NCI-H2171 treated with DMSO at 0.1 percent for 48 hours (cell line): ENCODE measurements at regions not wholly inside any gene's neighbourhood (a gene's known extent, or its start where the extent isn't known, plus 50 kb on each side); places are given as distances from the start of the nearest gene placed in this dataset.

Experiments
- DNase-seq: peaks from one replicate; lab custom pipeline; 2025; lab: John Stamatoyannopoulos, UW

DNA sequence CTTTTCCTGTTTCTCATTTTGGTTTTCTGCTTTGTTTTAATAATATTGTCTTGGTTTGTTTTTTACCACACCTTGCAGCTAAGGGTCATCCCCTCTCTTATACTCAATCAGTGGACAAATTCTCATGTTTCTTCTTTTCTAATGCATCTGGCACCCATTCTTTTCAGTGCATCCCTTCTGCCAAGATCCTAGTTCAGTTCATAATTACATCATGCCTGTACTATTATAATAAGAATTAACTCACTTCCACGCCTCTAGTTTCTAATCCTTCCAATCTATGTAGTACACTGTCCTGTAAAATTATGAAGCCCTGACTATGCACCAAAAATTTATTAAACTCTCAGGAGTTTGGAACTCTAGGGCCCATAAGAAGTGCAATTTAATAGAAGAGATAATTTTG, 126.1 kb downstream of the FAT4 start:
- no peak for DNase-seq

DNA sequence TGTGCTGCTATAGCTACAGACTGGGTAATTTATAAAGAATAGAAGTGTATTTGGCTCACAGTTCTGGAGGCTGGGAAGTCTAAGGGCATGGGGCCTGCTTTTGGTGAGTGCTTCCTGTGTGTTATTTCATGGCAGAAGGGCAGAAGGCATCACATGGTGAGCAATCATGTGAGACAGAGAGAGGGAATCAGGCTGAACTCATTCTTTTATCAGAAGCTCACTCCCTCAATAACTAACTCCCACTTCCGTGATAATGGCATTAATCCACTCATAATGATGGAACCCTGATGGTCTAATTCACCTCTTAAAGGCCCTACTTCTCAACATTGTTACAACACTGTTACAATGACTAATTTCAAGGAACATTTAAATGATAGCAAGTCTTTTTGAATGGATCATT, 129.4 kb downstream of the FAT4 start:
- DNase-seq = peak; percentile 4

DNA sequence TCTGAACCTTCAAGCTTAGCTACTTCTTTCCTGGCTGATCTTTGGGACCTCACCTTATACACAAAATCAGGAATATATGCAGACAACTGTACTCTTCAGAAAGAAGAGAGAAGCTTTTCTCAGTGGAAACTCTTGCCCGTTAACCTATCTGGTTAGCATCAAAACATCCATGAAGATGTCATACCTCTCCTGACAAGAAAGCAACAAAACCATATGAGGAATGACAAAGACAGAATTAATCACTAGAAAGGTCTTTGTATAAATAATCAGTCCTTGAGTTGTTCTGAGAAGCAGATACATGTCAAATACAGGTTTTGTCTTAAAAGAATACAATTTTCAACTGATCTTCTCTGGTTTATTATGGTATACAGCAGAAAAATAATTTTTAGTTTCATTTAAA, 130.8 kb downstream of the FAT4 start:
- DNase-seq = no peak

DNA sequence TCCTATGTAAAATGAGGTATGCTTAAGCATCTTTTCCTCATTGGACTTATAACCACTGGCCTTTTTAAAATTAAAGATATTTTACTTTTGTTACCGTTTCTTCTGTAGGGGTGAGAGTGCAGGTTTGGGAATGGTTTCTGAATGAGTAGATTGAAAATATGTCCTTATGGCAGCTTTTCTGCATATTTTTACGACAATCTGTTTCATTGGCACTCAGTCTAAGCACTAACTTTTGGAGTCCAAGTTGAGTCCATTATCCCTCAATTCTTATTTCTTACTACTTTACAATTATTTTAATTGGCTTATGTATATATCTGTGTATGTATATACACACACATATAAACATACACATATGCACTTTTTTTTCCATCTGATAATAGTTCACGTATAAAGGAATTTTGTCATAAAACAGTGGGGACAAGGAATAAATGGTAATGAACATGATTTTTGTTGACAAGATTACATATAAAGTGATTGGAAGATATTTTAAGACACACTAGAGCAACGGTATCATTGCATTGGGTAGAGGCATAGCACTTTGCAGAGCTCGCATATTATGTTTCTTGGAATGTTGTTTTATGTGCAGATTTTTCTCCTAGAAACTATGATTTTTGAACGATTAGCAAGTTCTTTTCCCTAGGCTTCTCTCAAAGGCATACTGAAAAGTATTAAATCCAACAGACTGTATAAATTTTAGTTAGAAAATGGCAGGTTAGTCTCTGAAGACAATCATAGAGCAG, 133.0 kb downstream of the FAT4 start:
- DNase-seq = peak; percentile 4

DNA sequence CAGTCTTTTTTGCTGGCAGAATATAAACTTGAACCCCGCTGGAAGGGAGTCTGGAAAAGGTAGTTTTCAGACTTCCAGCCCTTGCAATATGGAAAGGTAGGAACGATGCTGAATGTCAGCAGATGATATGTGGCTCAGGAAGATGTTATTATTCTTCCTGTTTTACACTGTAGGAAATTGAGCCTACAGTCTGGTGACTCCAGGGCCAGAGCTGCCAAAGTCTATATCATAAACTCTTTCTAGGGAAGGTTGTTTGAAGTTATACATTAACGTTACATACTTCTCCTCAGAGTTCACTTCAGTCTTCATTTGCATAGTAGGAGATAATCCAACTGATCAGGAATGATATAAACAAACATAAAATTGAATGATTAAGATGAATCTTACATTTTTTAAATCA, 141.3 kb downstream of the FAT4 start:
- no peak for DNase-seq

DNA sequence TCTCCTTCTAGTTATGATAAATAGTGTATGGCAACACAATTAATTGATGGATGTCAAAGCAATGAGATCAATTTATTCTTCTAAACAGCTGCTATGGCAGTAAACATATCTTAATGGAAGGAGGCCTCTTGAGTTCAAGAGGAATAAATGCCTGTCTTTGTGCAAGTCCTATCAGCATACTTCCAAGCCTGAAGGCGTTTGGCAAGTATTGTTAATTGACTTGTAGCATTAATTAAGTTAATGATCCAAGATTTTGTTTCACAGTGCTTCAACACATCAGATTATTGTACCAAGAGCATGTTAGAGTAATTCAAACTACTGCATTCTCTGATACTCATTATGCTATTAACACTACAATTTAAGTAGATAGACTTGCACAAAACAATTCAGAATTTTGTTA, 144.8 kb downstream of the FAT4 start:
- DNase-seq = no peak

DNA sequence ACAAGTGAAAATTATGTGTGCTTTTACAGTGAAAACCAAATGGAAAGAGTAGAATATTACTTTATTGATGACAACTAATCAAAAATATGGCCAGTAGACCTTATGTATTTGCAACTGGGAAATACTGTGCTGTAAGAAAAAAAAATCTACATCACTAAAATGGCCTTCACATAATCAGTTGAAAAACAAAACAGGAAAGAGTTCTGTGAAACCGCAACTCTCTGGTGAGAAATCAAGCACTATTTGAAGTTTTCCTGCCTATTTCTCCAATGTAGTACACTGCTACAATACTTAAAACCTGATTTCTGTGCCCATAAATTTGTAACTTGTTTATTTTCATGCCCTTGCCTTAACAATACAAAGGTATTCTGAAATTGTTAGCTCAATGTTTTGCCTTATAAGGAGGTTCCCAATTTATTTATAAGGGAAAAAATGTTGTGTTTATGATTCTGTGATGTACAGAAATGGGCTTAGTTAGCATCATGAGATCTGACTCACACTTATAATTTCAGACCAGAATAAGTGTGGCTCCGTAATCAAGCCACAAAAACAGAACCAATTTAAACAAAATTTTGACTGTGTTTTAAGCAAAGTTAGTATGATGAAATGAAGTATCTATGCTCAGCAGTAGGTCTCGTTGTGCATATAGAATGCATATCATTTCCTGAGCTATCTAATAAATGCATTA, 147.1 kb downstream of the FAT4 start:
- DNase-seq = no peak

DNA sequence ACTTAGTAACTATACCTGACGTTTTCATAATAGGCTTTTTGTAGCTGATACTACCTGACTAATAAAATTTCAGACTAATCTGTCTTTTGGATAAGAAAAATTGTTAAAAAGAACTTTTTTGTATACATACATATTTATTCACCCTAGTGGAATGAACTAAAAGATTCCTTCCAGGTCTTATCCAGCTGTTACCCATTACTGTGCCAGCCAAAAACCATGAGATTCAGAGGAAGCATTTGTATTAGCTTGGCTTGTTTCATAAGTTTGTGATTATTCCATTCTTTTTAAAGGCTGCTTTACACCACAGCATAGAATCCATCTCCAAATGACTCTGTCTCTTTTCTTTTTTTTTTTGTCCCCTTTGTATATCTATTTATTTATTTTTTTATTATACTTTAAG, 149.4 kb downstream of the FAT4 start:
- no peak for DNase-seq

DNA sequence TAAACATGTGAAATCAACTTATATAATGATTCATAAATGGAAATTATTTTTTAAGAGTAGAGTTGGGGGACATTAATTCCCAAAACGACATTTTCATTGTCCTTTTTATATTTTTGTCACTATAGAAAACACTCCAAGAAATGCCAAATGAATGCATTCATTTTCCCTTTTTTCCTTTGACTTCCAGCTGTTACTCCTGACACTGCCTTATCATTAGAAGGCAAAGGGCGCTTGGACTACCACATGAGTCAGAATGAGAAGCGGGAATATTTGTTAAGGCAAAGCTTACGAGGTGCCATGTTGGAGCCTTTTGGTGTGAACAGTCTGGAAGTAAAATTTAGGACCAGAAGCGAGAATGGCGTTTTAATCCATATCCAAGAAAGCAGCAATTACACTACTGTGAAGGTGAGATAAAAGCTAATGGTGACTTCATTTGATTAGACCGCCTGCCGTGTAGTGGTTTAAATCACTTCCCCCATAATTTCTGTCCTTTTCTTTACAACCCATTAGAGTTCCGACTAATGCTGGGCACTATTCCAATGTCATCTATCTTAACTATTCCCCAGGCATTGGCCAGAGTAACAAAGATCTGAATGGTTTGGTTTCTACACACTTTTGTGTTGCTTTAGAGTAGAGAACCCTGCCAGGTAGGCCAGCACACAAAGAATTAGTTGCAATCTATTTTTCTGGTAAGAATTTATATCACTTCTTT, 166.7 kb downstream of the FAT4 start:
- DNase-seq = no peak

DNA sequence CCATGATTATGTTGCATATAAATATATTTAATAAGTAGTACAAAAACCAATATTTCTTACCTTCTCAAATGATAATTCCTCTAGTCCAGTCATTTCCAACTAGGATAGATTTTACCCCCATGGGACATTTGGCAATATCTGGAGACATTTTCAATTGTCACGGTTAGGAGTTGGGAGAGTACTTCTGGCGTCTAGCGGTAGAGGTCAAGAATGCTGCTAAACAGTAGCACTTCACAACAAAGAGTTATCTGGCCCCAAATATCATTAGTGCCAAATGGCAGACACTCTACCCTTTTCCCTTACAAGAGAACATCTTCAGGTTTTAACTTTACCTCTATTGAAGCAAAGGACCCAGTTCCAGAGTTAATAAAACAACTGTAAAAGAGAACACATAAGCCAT, 168.1 kb downstream of the FAT4 start:
- DNase-seq = no peak

DNA sequence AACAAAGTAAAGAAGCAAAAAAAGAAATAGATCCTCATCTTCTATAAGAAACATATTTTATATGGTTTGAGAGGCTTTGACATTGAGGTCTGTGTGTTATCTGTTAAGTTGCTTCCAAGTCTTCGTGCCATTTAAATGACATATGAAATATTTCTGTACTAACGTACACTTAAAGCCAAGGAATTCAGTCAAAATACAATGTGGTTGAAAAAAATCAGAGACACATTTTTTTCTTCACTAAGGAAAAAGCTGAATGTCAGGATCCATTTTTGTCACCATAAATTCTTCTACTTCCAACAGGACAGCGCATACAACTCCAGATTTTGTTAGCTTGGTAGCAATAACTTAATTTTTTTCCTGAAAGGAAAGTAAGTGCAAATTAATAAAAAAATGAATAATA, 168.5 kb downstream of the FAT4 start:
- DNase-seq = no peak

DNA sequence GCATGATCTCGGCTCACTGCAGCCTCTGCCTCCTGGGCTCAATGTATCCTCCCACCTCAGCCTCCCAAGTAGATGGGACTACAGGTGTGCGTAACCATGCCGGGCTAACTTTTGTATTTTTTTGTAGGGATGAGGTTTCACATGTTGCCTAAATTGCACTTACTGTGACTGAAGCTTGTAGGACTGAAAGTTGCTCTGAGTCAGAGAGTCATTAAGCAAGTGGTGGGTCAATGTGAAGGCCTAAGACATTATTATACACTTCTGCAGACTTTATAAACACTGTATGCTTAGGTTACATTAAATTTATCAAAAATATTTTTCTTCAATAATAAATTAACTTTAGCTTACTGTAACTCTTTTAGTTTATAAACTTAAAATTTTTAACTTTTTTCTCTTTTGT, 170.2 kb downstream of the FAT4 start:
- no peak for DNase-seq

DNA sequence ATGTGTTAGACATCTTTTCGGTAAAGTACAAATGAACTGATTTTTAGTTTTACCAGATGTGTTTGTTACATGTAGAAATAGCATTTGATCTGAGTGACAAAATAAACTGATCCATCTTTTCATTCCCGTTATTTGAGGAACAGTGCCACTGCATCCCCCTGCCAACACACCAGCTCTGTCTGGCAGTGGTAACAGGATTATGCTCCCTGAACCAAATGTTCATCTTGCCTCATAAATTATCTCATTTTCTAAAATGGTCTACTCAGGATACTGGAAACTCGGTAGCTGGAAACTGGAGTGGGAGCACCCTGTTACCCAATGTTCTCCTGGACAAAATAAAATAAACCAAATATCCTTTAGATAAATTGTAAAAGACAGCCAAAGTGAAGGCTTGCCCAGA, 171.6 kb downstream of the FAT4 start:
- no peak for DNase-seq

DNA sequence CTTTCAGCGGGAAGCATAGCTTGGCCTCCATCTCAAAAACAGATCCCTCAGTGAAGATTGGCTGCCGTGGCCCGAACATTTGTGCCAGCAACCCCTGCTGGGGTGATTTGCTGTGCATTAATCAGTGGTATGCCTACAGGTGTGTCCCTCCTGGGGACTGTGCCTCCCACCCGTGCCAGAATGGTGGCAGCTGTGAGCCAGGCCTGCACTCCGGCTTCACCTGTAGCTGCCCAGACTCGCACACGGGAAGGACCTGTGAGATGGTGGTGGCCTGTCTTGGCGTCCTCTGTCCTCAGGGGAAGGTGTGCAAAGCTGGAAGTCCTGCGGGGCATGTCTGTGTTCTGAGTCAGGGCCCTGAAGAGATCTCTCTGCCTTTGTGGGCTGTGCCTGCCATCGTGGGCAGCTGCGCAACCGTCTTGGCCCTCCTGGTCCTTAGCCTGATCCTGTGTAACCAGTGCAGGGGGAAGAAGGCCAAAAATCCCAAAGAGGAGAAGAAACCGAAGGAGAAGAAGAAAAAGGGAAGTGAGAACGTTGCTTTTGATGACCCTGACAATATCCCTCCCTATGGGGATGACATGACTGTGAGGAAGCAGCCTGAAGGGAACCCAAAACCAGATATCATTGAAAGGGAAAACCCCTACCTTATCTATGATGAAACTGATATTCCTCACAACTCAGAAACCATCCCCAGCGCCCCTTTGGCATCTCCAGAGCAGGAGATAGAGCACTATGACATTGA, 175.4 kb downstream of the FAT4 start:
- no peak for DNase-seq

DNA sequence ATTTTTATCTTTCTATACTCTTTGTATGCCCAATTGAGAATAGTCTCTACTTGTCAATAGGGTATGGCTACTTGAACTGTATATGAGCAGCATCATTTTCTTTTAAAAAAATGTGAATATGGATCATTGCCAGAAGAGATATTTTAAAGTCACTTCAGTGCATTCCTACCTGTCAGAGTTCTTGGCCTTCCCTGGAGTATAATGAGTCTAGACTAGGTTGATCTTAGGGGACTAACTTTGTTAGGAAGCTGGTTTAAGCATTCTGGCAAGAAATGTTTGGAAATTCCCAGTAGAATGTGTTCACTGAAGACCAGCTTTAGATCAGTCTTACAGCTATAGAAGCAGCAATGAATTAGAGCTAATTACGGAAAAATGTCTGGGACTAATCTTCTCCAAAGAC, 178.2 kb downstream of the FAT4 start:
- DNase-seq = no peak

DNA sequence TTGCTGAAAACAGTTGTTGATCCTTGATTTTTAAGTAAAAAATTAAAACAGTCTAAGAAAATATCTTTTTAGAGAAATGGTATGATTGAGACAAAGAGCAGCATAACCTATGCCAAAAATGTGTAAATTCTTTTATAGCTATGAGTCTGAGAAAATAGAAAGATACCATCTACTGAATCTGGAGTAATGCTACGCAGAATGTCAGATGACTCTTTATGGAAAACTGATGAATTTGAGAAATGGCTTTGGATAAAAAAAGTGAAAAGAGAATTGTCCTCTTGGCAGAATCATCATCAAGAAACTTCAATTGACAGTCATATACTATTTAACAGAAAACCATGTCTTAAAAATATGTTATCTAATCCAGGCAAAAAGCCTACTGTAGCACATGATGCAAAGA, 183.1 kb downstream of the FAT4 start:
- no peak for DNase-seq

DNA sequence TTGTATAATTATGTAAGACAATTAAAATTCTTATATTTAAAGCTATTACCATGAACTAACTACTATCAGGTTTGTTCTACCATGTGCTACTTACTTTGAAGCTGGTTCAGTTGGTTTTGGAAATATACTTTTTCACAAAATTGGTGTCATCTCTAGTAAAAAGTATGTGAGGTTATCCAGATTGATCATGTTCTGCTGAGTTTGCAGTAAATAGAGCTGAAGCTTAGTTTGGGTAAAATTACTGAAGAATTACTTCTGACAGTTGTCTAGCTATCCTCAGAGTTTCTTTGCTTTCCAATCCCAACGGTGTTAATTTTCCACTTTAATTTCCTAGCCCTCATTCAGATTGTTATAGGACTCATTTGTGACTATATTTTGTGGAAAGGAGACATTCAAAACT, 184.2 kb downstream of the FAT4 start:
- no peak for DNase-seq

DNA sequence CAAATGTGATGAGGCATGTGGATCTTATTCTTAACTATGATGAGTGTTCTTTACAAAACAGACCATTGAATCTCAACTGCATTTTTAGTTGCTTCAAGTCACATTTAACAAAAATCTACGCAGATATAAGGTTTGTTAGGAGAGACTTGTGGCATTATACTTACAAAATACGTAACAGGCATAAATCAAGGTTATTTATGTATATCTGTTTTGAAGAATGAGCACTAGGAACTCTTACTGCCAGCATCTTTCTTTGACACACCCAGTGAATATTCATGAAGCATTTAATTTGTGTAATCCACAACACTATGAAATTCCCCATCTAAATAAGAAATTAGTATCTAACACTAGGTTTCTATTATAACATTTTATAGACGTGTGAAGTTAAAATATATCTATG, 186.3 kb downstream of the FAT4 start:
- DNase-seq = no peak

DNA sequence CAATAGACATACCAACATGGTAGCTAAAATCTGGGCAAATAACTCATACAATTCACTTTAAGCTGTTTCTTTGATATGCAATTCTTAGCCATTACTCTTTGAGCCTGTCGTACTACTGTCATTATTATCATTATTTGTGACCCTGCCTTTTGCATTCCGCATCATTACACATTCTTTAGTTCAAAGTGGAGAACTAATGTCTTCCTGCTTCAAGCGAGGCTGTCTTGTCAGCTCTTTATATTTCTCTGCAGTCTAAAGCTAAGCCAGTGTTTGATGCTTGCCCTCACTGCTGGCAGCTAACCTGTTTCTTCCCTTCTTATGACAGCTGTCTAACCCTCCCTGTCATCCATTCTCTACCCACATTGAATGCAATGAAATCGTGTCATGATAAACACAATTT, 186.8 kb downstream of the FAT4 start:
- DNase-seq = no peak

DNA sequence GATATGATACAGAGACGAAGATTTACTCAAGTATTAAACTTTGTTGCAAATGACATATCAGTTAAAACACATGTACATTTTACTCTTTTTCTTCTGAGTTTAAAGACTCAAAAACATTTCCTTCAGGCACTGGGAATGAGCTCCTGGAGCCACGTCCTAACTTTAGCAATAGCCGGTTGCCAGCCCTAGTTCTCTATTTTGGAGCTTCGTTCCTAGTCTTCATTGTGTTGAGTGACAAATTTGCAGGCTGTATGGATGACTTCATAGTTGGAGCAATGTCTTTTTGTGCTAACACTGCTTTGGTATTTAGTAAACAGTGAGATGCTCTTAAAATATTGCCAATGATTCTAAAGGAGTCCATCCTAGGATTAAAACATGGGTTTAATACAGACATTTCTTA, 190.9 kb downstream of the FAT4 start:
- DNase-seq = no peak

DNA sequence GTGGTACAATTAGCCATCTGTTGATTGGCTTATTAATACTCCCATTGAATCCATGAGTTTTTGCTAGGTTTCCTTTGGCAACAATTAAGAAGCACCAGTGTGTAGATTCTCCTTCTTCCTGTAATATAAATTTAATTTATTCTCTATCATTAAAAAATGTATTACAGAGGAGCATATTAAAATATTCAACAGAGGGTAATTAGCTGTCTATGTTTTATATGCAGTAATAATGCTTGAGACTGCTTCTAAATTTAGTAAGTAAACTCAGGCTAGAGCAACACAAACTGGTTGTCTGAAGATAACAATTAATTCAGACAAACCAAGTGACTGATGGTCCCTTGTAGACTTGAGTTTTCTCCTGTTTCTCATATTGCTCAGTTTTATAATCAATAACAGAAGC, 192.4 kb downstream of the FAT4 start:
- DNase-seq = no peak

DNA sequence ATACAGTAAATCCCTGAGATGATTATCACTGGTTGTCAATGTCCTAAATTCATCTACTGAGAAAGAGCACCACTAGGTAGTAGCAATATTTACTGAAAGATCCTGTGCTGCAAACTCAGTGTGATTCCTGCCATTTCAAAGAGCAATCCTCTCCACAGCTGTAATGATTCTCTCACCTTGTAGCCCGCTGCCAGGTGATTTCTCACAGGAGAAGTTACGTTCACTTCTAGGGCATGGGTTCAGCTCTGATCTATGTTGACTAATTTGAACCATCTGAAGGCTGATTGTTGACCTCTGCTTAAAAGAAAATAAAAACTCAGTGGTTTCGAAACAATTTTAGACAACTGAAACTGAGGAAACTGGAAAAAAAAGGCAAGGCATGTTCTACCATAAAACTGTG, 197.0 kb downstream of the FAT4 start:
- DNase-seq = no peak

DNA sequence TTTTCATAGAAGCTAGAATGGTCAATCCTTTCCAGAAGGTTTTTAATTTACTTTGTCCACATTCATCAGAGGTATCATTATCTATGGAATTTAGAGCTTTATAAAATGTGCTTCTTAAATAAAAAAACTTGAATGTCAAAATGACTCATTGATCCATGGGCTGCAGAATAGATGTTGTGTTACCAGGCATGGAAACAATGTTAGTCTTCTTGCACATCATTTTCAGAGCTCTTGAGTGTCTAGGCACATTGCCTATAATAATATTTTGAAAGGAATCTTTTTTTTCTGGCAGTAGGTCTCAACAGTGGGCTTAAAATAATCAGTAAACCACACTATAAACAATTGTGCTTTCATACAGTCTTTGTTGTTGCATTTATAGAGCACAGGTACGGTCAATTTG, 200.3 kb downstream of the FAT4 start:
- no peak for DNase-seq
